GM21529 (cell line): ENCODE measurements at regions not wholly inside any gene's neighbourhood (a gene's known extent, or its start where the extent isn't known, plus 50 kb on each side); places are given as distances from the start of the nearest gene placed in this dataset.
"Not testable (repeated sequence)": the region's sequence is repeated elsewhere in the genome, so short reads cannot be mapped to it uniquely, and the experiment has no call there.

Source experiments
- ATAC-seq: cut with Tn5 transposase; IDR thresholded peaks from one replicate; pipeline ENCODE4 v1.9.1; 2021; ENCODE audit not compliant: unreplicated experiment

GRCh38 chr14:55845963-55846825 lies 266.2 kb downstream of the KTN1 start:
- no peak for ATAC-seq

- no peak for ATAC-seq
Observed at GRCh38 chr14:55846826-55847446, 266.9 kb downstream of the KTN1 start.

- no peak for ATAC-seq
Observed at GRCh38 chr14:55847766-55848165, 267.8 kb downstream of the KTN1 start.

GRCh38 chr14:55848964-55849363 lies 269.0 kb downstream of the KTN1 start:
- ATAC-seq, result no peak

- no peak for ATAC-seq
Observed at GRCh38 chr14:55849833-55850232, 268.4 kb upstream of the PELI2 start.

GRCh38 chr14:55850825-55851241 lies 267.4 kb upstream of the PELI2 start:
- no peak for ATAC-seq

DNA sequence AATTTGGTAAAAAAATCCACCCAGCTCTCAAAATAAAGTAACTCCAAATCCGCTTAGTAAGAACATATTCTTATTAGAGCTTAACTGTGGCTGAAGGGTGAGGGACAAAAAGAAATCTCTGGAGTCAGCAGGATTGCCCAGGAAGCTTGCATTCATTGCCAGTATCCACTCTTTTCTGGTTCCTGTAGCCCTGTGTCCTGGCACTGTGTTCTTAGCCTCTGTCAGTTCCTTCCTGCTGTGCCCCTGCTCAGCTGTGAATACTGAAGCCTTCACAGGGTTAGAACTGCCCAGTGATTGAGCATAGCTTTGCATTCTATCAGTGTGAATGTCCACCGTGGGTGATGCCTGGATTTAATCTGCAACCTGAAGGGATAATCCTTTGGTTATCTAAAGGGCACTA lies 266.9 kb upstream of the PELI2 start:
- ATAC-seq, result no peak

- no peak for ATAC-seq
Observed at GRCh38 chr14:55851961-55852360, 266.2 kb upstream of the PELI2 start.

- no peak for ATAC-seq
Observed at GRCh38 chr14:55855751-55856150, 262.5 kb upstream of the PELI2 start.

GRCh38 chr14:55858604-55859003 lies 259.6 kb upstream of the PELI2 start:
- ATAC-seq, result no peak

- ATAC-seq, result not testable (repeated sequence)
Observed at GRCh38 chr14:55861561-55861960, 256.6 kb upstream of the PELI2 start.

DNA sequence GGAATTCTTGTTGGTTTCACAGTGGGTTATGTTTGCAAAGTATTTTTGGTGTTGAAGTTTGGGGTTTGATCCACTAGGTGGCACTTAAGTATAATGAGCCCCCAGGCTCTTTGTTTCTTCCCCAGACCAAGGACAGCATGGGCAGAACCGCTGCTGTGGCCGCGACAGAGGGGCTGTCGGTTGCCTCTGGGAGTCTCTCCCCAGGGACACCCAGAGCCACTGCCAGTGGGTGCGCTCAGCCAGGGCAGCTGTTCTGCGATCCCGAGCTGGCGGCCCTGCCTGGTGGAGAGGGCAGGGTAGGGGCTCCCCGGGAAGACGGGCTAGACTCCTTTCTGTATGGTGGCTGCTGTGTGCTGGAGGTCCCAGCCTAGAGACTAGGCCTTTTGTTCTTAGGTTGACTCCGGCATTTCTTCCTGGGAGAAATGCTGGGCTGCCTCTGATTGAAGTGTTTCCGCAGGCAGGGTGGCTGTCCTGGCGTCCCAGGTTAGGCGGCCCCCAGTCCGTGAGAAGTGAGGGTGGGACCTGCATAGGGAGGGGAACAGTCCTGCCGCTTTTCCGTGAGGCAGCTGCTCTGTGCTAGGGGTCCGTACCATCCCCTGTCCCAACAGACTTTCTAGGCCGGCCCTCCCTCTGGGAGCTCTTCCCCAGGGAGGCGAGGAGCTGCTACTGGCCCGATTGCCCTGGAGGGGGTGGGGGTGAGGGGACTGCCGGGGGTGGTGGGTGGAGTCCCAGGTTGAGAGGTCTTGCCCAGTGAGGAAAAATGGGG lies 253.1 kb upstream of the PELI2 start:
- ATAC-seq, result no peak

DNA sequence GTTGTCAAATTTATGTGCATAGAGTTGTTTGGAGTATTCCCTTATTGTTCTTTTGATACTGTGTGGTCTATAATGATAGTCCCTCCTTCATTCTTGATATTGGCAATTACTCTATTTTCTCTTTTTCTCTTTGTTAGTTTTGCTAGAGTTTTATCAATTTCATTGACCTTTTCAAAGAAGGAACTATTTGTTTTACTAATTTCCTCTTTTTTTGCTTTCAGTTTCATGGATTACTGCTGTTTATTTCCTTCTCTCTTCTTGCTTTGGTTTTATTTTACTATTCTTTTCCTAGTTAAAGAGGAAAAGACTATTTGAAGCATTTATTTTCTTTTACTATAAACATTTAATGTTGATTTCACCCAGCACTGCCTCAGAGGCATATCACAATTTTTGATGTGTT lies 250.9 kb upstream of the PELI2 start:
- ATAC-seq, result no peak

DNA sequence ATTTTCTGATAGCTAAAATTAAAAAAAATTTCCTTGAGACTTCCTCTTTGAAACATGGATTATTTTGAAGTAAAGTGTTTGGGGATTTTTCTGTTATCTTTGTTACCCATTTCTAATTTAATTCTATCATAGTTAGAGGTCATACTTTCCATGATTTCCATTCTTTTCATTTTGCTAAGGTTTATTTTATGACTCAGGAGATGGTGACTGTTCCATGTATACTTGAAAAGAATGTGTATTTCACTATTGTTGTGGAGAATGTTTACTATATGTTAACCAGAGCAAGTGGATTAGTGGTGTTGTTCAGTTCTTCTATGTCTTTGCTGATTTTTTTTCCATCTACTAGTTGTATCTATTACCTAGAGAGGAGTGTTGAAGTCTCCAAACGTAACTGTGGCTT lies 250.5 kb upstream of the PELI2 start:
- no peak for ATAC-seq

DNA sequence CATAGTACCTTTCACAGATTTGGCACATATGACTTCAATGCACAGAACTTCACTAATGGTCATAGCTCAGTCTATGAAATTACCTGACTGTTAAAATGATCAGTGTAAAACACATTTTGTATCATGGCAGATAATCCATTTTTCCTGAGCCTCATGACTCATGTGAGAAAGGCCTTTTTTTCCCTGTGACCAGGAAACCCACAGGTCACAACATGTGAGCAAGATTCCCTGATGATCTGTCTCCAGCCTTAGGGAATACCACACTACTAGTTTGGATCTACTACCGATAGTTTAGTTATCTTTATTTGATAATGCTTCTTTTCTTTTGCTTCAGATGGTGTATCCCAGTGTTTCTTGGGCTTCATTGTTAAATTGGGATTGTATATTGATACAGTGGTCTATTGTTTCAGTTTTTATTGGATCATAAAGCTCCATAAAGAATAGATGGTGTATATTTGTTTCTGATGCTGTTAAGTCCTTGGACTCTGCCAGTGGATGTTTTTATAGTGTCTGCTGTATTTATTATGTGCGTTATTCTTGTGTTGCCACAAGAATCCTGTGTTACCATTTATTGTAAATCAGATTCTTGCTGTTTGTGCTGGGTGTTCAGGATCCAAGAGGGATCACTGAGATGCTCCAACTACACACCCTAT lies 248.7 kb upstream of the PELI2 start:
- ATAC-seq, result no peak

DNA sequence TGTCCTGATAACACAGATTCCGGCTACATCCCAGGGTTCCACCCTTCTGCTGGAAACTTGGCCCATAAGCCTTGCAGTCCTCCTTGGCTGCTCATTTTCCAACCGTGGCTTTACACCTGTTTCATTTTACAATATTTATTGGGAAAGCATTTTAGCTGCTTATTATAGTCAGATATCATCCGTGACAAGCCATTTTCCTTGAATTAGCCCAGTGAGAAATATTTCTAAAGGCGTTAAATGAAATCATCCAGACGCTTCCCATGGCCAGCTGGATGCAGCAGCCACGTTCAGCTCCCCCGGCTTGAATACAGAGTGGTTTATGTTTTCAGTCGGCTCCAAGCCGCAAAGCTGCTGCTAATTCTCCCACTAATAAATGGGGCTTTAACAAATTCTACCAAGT lies 245.0 kb upstream of the PELI2 start:
- ATAC-seq, result no peak

GRCh38 chr14:55874785-55875184 lies 243.4 kb upstream of the PELI2 start:
- no peak for ATAC-seq

- no peak for ATAC-seq
Observed at GRCh38 chr14:55877942-55878341, 240.3 kb upstream of the PELI2 start.

- no peak for ATAC-seq
Observed at GRCh38 chr14:55881577-55882241, 236.5 kb upstream of the PELI2 start.

DNA sequence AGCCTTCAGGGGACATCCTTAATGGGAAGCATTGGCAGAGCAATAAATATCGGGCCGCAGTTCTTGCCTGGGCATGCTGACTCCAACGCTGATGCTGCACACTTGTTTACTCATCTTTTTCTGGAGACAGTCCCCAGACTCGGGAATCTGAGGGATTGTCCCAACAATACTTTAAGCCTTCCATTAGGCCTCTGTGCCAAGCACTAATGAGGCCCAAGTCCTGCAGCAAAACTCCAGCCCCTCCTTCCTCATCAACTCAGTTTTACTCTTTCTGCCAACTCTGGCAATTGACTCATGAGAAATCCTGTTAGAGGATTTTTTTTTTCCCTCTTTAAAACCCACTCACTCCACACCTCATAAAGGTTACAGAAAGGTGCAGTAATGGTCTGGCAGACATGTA lies 233.4 kb upstream of the PELI2 start:
- no peak for ATAC-seq

DNA sequence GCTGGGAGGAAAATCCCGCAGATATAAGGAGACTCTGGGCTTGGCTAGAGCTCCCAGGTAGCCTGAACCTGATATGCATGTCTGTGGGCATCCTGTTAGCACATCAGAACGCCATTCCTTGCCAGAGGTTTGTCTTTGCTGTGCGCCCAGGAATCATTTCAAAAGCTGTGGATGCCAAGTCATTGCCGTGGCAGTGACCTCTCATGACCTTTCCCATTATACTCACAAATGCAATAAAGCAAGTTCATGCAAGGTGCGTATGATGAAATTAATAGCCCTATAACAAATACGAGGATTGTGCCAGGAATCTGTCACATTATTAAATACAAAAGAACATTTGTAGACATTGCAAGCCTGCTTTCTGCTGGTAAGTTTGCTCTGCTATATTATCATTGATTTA lies 229.1 kb upstream of the PELI2 start:
- ATAC-seq, result no peak
